HEK293 (cell line): ENCODE measurements at regions not wholly inside any gene's neighbourhood (a gene's known extent, or its start where the extent isn't known, plus 50 kb on each side); places are given as distances from the start of the nearest gene placed in this dataset.

Experiments used
- CTCF ChIP-seq: fragments of 450-650 bp; formaldehyde crosslinking; IDR thresholded peaks from 2 replicates; pipeline ENCODE4 v1.5.1; 2016; ENCODE audit warnings: missing biosample characterization, missing genetic modification characterization
- OVOL3 ChIP-seq: fragments of 450-650 bp; formaldehyde crosslinking; IDR thresholded peaks from 2 replicates; pipeline ENCODE4 v1.5.1; 2016; ENCODE audit warnings: missing biosample characterization, missing genetic modification characterization
- TCF7L2 ChIP-seq: IDR thresholded peaks from 2 replicates; pipeline ENCODE4 v1.6.1; 2011; ENCODE audit warnings: low read depth, mild to moderate bottlenecking, inconsistent platforms, low read length, moderate library complexity, borderline replicate concordance
- ZBTB26 ChIP-seq: fragments of 450-650 bp; formaldehyde crosslinking; optimal IDR thresholded peaks from 2 replicates; pipeline ENCODE3; 2016; ENCODE audit warnings: missing biosample characterization, mild to moderate bottlenecking, missing genetic modification characterization
- ZBTB49 ChIP-seq: fragments of 450-650 bp; formaldehyde crosslinking; IDR thresholded peaks from 2 replicates; pipeline ENCODE4 v1.5.1; 2016; ENCODE audit warnings: missing biosample characterization, missing genetic modification characterization, low read depth
- ZFP37 ChIP-seq: fragments of 450-650 bp; formaldehyde crosslinking; IDR thresholded peaks from 2 replicates; pipeline ENCODE4 v1.5.1; 2016; ENCODE audit warnings: missing biosample characterization, missing genetic modification characterization
- ZNF169 ChIP-seq: fragments of 450-650 bp; formaldehyde crosslinking; IDR thresholded peaks from 2 replicates; pipeline ENCODE4 v1.5.1; 2016; ENCODE audit warnings: missing biosample characterization, missing genetic modification characterization
- ZNF18 ChIP-seq: fragments of 450-650 bp; formaldehyde crosslinking; IDR thresholded peaks from 2 replicates; pipeline ENCODE4 v1.5.1; 2016; ENCODE audit warnings: missing biosample characterization, missing genetic modification characterization
- ZNF311 ChIP-seq: fragments of 450-650 bp; formaldehyde crosslinking; IDR thresholded peaks from 2 replicates; pipeline ENCODE4 v1.5.1; 2017; ENCODE audit warnings: missing biosample characterization, missing genetic modification characterization, borderline replicate concordance
- ZNF391 ChIP-seq: fragments of 450-650 bp; formaldehyde crosslinking; IDR thresholded peaks from 2 replicates; pipeline ENCODE4 v1.5.1; 2016; ENCODE audit warnings: low read depth, missing biosample characterization, missing genetic modification characterization, borderline replicate concordance
- ZNF514 ChIP-seq: fragments of 450-650 bp; formaldehyde crosslinking; IDR thresholded peaks from 2 replicates; pipeline ENCODE4 v1.5.1; 2016; ENCODE audit warnings: missing biosample characterization, missing genetic modification characterization
- ZNF518A ChIP-seq: fragments of 450-650 bp; formaldehyde crosslinking; conservative IDR thresholded peaks from 2 replicates; pipeline ENCODE4 v1.5.1; 2016; ENCODE audit warnings: low read depth, missing biosample characterization, missing genetic modification characterization

GRCh38 chr7:41326616-41327015 is 376.3 kb downstream of the INHBA start:
- TF ChIP-seq ZBTB49 (tag by site-specific recombination) (no peak), CTCF (tag by site-specific recombination) (no peak), ZNF518A (no peak), ZNF169 (no peak), ZBTB26 (tag by site-specific recombination) (no peak), ZFP37 (tag by site-specific recombination) (no peak), ZNF391 (no peak), ZNF18 (no peak), ZNF514 (tag by site-specific recombination) (no peak), TCF7L2 (no peak), ZNF311 (tag by site-specific recombination) (no peak), OVOL3 (tag by site-specific recombination) (no peak)
